ENCODE measurements at regions not wholly inside any gene's neighbourhood (a gene's known extent, or its start where the extent isn't known, plus 50 kb on each side); places are given as distances from the start of the nearest gene placed in this dataset.
A peak's percentile ranks its signal among the peaks of the same experiment; 100 is the strongest.
"Not testable (repeated sequence)": the region's sequence is repeated elsewhere in the genome, so short reads cannot be mapped to it uniquely, and the experiment has no call there.

DNA sequence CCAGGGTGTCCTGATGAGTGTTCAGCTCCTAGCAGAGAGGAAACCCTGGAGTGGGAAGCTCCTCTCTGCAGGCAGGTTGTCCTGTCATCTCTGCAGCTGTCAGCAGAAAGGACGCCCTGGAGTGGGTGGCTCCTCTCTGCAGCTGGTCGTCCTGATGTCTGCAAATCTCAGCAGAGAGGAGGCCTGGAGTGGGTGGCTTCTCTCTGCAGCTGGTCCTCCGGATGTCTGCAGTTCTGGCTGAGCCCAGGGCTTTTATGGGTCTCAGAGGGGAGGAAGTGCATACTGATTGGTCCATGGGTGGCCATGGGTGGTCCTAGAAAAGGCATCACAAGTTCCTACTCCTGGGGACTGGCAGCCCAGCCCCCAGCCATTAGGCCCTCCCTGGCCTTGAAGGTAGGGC is 102.6 kb upstream of the BNIP2 start:
- no peaks in the 10 kb centered on the region for H3K27me3 ChIP-seq (ENCODE audit: control insufficient read depth in 2 of 2, insufficient read depth in 2 of 2, low read length in 2 of 2)
- no peaks in the 10 kb centered on the region for H3K36me3 ChIP-seq (ENCODE audit: control insufficient read depth in 2 of 3, insufficient read depth in 3 of 3, low read length in 3 of 3)
- peaks cover 17 to 49% of the 10 kb centered on the region in 2 donors for H3K4me1 ChIP-seq (ENCODE audit: control insufficient read depth in 2 of 2, insufficient read depth in 2 of 2, low read length in 2 of 2)
- H3K4me1 Mint-ChIP-seq: peaks cover 27 to 88% (median 76%) of the 10 kb centered on the region in 7 donors
- ChIA-PET CTCF (interaction anchor here (0.7 to 1.4 kb wide), 5 partner anchors 12 to 1084 kb away, joined by 3 to 6 read pairs (median 3); no protein-coding TSS in a partner anchor), POLR2A (interaction anchor here (1.4 to 3.8 kb wide), 5 partner anchors 9 to 23 kb away, joined by 4 to 34 read pairs (median 5); no protein-coding TSS in a partner anchor)
- peak overlapping the region in 3 of 10 donors; percentile 64 to 76 (median 71) for H3K4me3 Mint-ChIP-seq
- peak overlapping the region; percentile 52 for H3K27ac ChIP-seq (ENCODE audit: low read depth, low read length)
- H3K27ac Mint-ChIP-seq: peak overlapping the region in 7 of 9 donors; percentile 85 to 98 (median 89)
- intact Hi-C loops (cut with micrococcal nuclease): no loop called here
- no peaks in the 10 kb centered on the region for H3K9me3 Mint-ChIP-seq
- H3K36me3 Mint-ChIP-seq: peaks cover 0 to 11% (median 0%) of the 10 kb centered on the region in 5 donors
- ATAC-seq (no peak), DNase-seq (no peak)
- no peaks in the 10 kb centered on the region for H3K9me3 ChIP-seq (ENCODE audit: control insufficient read depth in 2 of 3, low read length in 3 of 3)
- no peak overlapping the region for H3K4me3 ChIP-seq (ENCODE audit: low read length)
- H3K27me3 Mint-ChIP-seq: peaks cover 0 to 34% (median 0%) of the 10 kb centered on the region in 5 donors

DNA sequence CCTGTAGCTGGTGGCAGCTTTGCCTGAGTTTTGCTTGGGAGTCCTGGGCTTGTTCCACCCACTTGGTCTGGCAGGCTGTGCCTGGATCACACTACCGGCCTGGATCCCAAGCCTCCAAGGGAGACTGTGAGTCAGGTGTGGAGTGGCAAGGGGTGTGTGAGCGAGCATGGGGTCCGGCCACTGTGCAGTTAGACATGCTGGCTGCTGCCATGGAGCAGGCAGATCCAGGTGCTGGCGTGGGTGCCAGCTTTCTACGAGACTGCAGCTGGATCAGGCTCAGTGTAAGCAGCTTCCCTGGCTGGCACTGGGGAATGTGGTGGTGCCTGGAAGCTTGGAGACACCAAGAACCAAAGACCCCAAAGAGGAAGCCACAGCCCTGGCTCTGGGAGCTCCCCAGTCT is 102.0 kb upstream of the BNIP2 start:
- H3K9me3 ChIP-seq (ENCODE audit: control insufficient read depth in 2 of 3, low read length in 3 of 3): no peaks in the 10 kb centered on the region
- H3K4me3 ChIP-seq (ENCODE audit: low read length): no peak overlapping the region
- ATAC-seq (no peak), DNase-seq (no peak)
- no peak overlapping the region for H3K27ac ChIP-seq (ENCODE audit: low read depth, low read length)
- Mint-ChIP-seq H3K4me3 (peak overlapping the region in 5 of 10 donors; percentile 10 to 64 (median 41)), H3K27me3 (peaks cover 0 to 30% (median 0%) of the 10 kb centered on the region in 5 donors), H3K9me3 (peaks cover 0 to 1% (median 0%) of the 10 kb centered on the region in 11 donors), H3K4me1 (peaks cover 27 to 85% (median 72%) of the 10 kb centered on the region in 7 donors), H3K27ac (peak overlapping the region in 6 of 9 donors; percentile 17 to 88 (median 69)), H3K36me3 (peaks cover 0 to 14% (median 0%) of the 10 kb centered on the region in 5 donors)
- no peaks in the 10 kb centered on the region for H3K36me3 ChIP-seq (ENCODE audit: control insufficient read depth in 2 of 3, insufficient read depth in 3 of 3, low read length in 3 of 3)
- intact Hi-C loops (cut with micrococcal nuclease): no loop called here
- ChIA-PET POLR2A (interaction anchor here (1.4 to 3.8 kb wide), 5 partner anchors 9 to 24 kb away, joined by 4 to 34 read pairs (median 5); no protein-coding TSS in a partner anchor), CTCF (interaction anchor here (0.9 to 1.4 kb wide), 3 partner anchors 12 to 125 kb away, joined by 3 to 6 read pairs (median 4); no protein-coding TSS in a partner anchor)
- no peaks in the 10 kb centered on the region for H3K27me3 ChIP-seq (ENCODE audit: control insufficient read depth in 2 of 2, insufficient read depth in 2 of 2, low read length in 2 of 2)
- peaks cover 17 to 49% of the 10 kb centered on the region in 2 donors for H3K4me1 ChIP-seq (ENCODE audit: control insufficient read depth in 2 of 2, insufficient read depth in 2 of 2, low read length in 2 of 2)

DNA sequence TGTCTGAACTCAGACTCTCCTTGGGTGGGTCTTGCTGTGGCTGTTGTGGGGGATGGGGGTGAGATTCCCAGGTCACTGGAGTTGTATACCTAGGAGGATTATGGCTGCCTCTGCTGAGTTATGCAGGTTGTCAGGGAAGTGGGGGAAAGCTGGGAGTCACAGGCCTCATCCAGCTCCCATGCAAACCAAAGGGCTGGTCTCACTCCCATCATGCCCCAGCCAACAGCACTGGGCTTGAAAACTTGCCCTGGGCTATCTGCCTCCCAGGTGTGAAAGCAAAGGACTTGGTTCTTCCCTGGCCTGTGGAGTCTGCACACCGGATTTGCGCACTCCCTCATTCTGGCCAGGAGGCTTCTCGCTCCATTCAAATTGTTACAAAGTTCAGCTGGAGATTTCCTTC is 97.3 kb upstream of the BNIP2 start:
- H3K27ac ChIP-seq (ENCODE audit: low read depth, low read length); CTCF ChIA-PET; H3K4me3 ChIP-seq (ENCODE audit: low read length); H3K9me3 ChIP-seq (ENCODE audit: control insufficient read depth in 2 of 3, low read length in 3 of 3); intact Hi-C loops (cut with micrococcal nuclease); H3K27me3 ChIP-seq (ENCODE audit: control insufficient read depth in 2 of 2, insufficient read depth in 2 of 2, low read length in 2 of 2); DNase-seq; POLR2A ChIA-PET; ATAC-seq; H3K4me3 Mint-ChIP-seq; H3K36me3 ChIP-seq (ENCODE audit: control insufficient read depth in 2 of 3, insufficient read depth in 3 of 3, low read length in 3 of 3): not testable (repeated sequence)
- peaks cover 12 to 70% (median 58%) of the 10 kb centered on the region in 7 donors for H3K4me1 Mint-ChIP-seq
- H3K27me3 Mint-ChIP-seq: peaks cover 0 to 17% (median 0%) of the 10 kb centered on the region in 5 donors
- peak overlapping the region in 2 of 9 donors; percentile 55 to 75 for H3K27ac Mint-ChIP-seq
- H3K9me3 Mint-ChIP-seq: peaks cover 0 to 17% (median 3%) of the 10 kb centered on the region in 11 donors
- H3K4me1 ChIP-seq (ENCODE audit: control insufficient read depth in 2 of 2, insufficient read depth in 2 of 2, low read length in 2 of 2): peaks cover 0 to 21% of the 10 kb centered on the region in 2 donors
- H3K36me3 Mint-ChIP-seq: peaks cover 0 to 23% (median 5%) of the 10 kb centered on the region in 5 donors

DNA sequence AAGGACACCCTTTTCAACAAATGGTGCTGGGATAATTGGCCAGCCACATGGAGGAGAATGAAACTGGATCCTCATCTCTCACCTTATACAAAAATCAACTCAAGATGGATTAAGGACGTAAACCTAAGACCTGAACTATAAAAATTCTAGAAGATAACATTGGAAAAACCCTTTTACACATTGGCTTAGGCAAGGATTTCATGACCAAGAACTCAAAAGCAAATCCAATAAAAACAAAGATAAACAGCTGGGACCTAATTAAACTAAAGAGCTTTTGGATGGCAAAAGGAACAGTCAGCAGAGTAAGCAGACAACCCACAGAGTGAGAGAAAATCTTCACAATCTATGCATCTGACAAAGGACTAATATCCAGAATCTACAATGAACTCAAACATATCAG is 96.9 kb upstream of the BNIP2 start:
- H3K4me3 Mint-ChIP-seq; ATAC-seq; H3K27me3 ChIP-seq (ENCODE audit: control insufficient read depth in 2 of 2, insufficient read depth in 2 of 2, low read length in 2 of 2); H3K27ac ChIP-seq (ENCODE audit: low read depth, low read length); H3K9me3 ChIP-seq (ENCODE audit: control insufficient read depth in 2 of 3, low read length in 3 of 3); H3K4me3 ChIP-seq (ENCODE audit: low read length); DNase-seq; intact Hi-C loops (cut with micrococcal nuclease); POLR2A ChIA-PET; H3K36me3 ChIP-seq (ENCODE audit: control insufficient read depth in 2 of 3, insufficient read depth in 3 of 3, low read length in 3 of 3); CTCF ChIA-PET: not testable (repeated sequence)
- peaks cover 0 to 17% (median 3%) of the 10 kb centered on the region in 11 donors for H3K9me3 Mint-ChIP-seq
- peak overlapping the region in 3 of 9 donors; percentile 20 to 75 (median 55) for H3K27ac Mint-ChIP-seq
- H3K36me3 Mint-ChIP-seq: peaks cover 0 to 23% (median 5%) of the 10 kb centered on the region in 5 donors
- peaks cover 0 to 16% of the 10 kb centered on the region in 2 donors for H3K4me1 ChIP-seq (ENCODE audit: control insufficient read depth in 2 of 2, insufficient read depth in 2 of 2, low read length in 2 of 2)
- H3K27me3 Mint-ChIP-seq: peaks cover 0 to 20% (median 0%) of the 10 kb centered on the region in 5 donors
- peaks cover 11 to 65% (median 53%) of the 10 kb centered on the region in 7 donors for H3K4me1 Mint-ChIP-seq

DNA sequence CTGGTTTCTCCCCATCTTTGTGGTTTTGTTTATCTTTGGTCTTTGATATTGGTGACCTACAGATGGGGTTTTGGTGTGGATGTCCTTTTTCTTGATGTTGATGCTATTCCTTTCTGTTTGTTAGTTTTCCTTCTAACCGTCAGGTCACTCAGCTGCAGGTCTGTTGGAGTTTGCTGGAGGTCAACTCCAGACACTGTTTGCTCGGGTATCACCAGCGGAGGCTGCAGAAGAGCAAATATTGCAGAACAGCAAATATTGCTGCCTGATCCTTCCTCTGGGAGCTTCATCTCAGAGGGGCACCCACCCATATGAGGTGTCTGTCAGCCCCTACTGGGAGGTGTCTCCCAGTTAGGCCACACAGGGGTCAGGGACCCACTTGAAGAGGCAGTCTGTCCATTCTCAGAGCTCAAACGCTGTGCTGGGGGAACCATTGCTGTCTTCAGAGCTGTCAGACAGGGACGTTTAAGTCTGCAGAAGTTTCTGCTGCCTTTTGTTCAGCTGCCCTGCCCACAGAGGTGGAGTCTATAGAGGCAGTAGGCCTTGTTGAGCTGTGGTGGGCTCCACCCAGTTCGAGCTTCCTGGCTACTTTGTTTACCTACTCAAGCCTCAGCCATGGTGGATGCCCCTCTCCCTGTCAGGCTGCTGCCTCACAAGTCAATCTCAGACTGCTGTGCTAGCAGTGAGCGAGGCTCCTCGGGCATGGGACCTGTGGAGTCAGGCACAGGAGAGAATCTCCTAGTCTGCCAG is 94.8 kb upstream of the BNIP2 start:
- H3K9me3 ChIP-seq (ENCODE audit: control insufficient read depth in 2 of 3, low read length in 3 of 3); intact Hi-C loops (cut with micrococcal nuclease); H3K4me3 ChIP-seq (ENCODE audit: low read length); H3K36me3 ChIP-seq (ENCODE audit: control insufficient read depth in 2 of 3, insufficient read depth in 3 of 3, low read length in 3 of 3); ATAC-seq; H3K27me3 ChIP-seq (ENCODE audit: control insufficient read depth in 2 of 2, insufficient read depth in 2 of 2, low read length in 2 of 2); H3K27ac ChIP-seq (ENCODE audit: low read depth, low read length); DNase-seq: not testable (repeated sequence)
- POLR2A ChIA-PET: interaction anchor here (1.9 kb wide), 1 partner anchor 20 kb away, joined by 7 read pairs; no protein-coding TSS in a partner anchor
- peaks cover 0 to 23% (median 3%) of the 10 kb centered on the region in 11 donors for H3K9me3 Mint-ChIP-seq
- CTCF ChIA-PET: interaction anchor here (0.7 to 1.1 kb wide), 2 partner anchors 14 to 574 kb away, joined by 3 read pairs; no protein-coding TSS in a partner anchor
- H3K4me3 Mint-ChIP-seq: peak overlapping the region in 3 of 10 donors; percentile 9 to 30 (median 18)
- H3K27me3 Mint-ChIP-seq: peaks cover 0 to 32% (median 0%) of the 10 kb centered on the region in 5 donors
- H3K27ac Mint-ChIP-seq: peak overlapping the region in 4 of 9 donors; percentile 28 to 51 (median 32)
- H3K4me1 Mint-ChIP-seq: peaks cover 10 to 50% (median 39%) of the 10 kb centered on the region in 7 donors
- H3K36me3 Mint-ChIP-seq: peaks cover 0 to 24% (median 5%) of the 10 kb centered on the region in 5 donors
- H3K4me1 ChIP-seq (ENCODE audit: control insufficient read depth in 2 of 2, insufficient read depth in 2 of 2, low read length in 2 of 2): peaks cover 0 to 15% of the 10 kb centered on the region in 2 donors

DNA sequence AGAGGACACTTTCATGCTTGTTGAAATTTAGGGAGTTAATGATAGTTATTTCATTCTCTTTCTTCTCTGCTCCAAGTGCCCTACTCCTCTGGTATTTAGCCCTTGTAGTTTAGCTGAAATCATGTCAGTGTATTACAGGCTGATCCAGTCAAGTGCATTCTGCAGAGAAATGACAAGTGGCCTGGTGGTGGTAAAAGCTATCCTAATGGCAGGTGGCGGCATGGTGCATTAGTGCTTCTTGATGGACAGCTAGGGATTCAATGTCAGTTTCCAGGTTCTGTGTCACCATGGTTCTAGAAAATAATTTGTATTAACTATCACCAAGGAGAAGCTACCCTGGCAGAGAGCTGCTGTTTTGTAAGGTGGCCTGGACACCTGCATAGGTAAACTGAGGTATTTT is 90.0 kb upstream of the BNIP2 start:
- Histone ChIP-seq H3K27ac (ENCODE audit: low read depth, low read length) (no peak overlapping the region), H3K9me3 (ENCODE audit: control insufficient read depth in 2 of 3, low read length in 3 of 3) (no peaks in the 10 kb centered on the region), H3K27me3 (ENCODE audit: control insufficient read depth in 2 of 2, insufficient read depth in 2 of 2, low read length in 2 of 2) (no peaks in the 10 kb centered on the region), H3K4me1 (ENCODE audit: control insufficient read depth in 2 of 2, insufficient read depth in 2 of 2, low read length in 2 of 2) (peaks cover 0 to 3% of the 10 kb centered on the region in 2 donors), H3K4me3 (ENCODE audit: low read length) (no peak overlapping the region), H3K36me3 (ENCODE audit: control insufficient read depth in 2 of 3, insufficient read depth in 3 of 3, low read length in 3 of 3) (no peaks in the 10 kb centered on the region)
- peaks cover 0 to 32% (median 0%) of the 10 kb centered on the region in 5 donors for H3K27me3 Mint-ChIP-seq
- no peak overlapping the region for H3K4me3 Mint-ChIP-seq
- H3K27ac Mint-ChIP-seq: no peak overlapping the region
- ChIA-PET POLR2A (interaction anchor here (0.7 to 1.7 kb wide), 2 partner anchors 15 to 25 kb away, joined by 3 to 7 read pairs; no protein-coding TSS in a partner anchor), CTCF (no interaction called here)
- peaks cover 2 to 20% (median 12%) of the 10 kb centered on the region in 7 donors for H3K4me1 Mint-ChIP-seq
- intact Hi-C loops (cut with micrococcal nuclease): loop anchor here in 1 of 2 donors (2.0 to 5.0 kb wide), 3 partner anchors 14 to 33 kb away; no protein-coding TSS in a partner anchor
- H3K36me3 Mint-ChIP-seq: peaks cover 0 to 18% (median 4%) of the 10 kb centered on the region in 5 donors
- H3K9me3 Mint-ChIP-seq: peaks cover 0 to 15% (median 3%) of the 10 kb centered on the region in 11 donors
- DNase-seq (no peak), ATAC-seq (no peak)
